ENCODE measurements at regions not wholly inside any gene's neighbourhood (a gene's known extent, or its start where the extent isn't known, plus 50 kb on each side); places are given as distances from the start of the nearest gene placed in this dataset.

DNA sequence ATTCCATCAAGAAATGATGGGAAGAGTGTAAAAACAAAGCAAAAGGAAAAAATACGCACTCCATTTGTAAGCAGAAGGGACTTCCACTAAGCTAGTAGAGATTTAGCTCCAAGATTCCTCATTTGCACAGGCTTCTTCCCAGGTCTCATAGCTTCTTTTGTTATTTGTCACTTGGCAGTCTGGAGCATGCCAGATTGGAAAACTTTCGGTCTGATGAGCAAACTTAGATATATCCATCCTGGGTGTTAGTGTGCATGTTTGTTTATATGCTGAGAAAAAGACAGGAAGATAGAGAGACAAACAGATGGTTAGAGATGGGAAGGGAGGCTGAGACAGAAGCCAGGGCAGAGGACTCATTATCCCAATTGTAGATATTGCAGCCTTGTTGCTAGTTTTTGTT, 1644.5 kb upstream of the NUDT12 start:
- H3K4me3 ChIP-seq: no peak overlapping the region
- no peak overlapping the region for H3K4me2 ChIP-seq
- H4K20me1 ChIP-seq (ENCODE audit: insufficient read depth, poor library complexity, severe bottlenecking): no peaks in the 10 kb centered on the region
- no peaks in the 10 kb centered on the region for H3K27me3 ChIP-seq
- no peaks in the 10 kb centered on the region for H3K9me3 ChIP-seq (ENCODE audit: low read depth)
- H2AFZ ChIP-seq: no peak overlapping the region
- no peaks in the 10 kb centered on the region for H3K36me3 ChIP-seq (replicated peaks; ENCODE audit: insufficient read depth, low read depth)
- no peak overlapping the region for H3K27ac ChIP-seq
- DNase-seq (ENCODE audit: low spot score): no peak
- 72% methylated on average over 2 of the region's 2 CpGs for whole genome bisulfite sequencing (ENCODE audit: low lambda C conversion rate, missing lambda C conversion rate)
- H3K79me2 ChIP-seq: no peaks in the 10 kb centered on the region
- H3K9me2 ChIP-seq (replicated peaks; ENCODE audit: insufficient read depth): no peaks in the 10 kb centered on the region
- TF ChIP-seq EZH2 (IDR thresholded peaks at IDR 0.05; ENCODE audit: borderline replicate concordance): no peak
- TF ChIP-seq EZH2phosphoT487 (IDR thresholded peaks at IDR 0.05; ENCODE audit: low read depth, severe bottlenecking, unreplicated experiment): no peak
- TF ChIP-seq, protein P1, sequence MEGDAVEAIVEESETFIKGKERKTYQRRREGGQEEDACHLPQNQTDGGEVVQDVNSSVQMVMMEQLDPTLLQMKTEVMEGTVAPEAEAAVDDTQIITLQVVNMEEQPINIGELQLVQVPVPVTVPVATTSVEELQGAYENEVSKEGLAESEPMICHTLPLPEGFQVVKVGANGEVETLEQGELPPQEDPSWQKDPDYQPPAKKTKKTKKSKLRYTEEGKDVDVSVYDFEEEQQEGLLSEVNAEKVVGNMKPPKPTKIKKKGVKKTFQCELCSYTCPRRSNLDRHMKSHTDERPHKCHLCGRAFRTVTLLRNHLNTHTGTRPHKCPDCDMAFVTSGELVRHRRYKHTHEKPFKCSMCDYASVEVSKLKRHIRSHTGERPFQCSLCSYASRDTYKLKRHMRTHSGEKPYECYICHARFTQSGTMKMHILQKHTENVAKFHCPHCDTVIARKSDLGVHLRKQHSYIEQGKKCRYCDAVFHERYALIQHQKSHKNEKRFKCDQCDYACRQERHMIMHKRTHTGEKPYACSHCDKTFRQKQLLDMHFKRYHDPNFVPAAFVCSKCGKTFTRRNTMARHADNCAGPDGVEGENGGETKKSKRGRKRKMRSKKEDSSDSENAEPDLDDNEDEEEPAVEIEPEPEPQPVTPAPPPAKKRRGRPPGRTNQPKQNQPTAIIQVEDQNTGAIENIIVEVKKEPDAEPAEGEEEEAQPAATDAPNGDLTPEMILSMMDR (IDR thresholded peaks at IDR 0.05; ENCODE audit: poor library complexity): no peak
- H3K4me1 ChIP-seq (ENCODE audit: insufficient read depth): no peaks in the 10 kb centered on the region

DNA sequence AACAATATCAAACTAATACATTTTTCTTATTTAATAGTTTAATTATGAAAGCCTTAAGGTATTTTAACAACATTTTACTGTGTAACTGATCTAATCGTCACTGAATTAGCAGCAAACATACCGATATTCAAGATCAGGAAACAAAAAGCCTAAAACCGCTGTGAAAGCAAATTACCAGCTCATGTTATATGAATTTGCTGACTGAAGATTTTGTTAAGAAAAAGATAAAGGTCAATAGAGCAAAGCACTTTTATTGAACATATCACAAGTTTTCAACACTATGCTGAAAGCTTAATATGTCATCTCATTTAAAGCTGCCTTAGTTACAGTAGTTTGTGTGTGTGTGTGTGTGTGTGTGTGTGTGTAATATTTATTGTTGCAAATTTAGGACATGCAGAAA, 1634.9 kb upstream of the NUDT12 start:
- Histone ChIP-seq H4K20me1 (ENCODE audit: insufficient read depth, poor library complexity, severe bottlenecking) (no peaks in the 10 kb centered on the region), H3K4me1 (ENCODE audit: insufficient read depth) (no peaks in the 10 kb centered on the region), H3K4me3 (no peak overlapping the region), H3K9me3 (ENCODE audit: low read depth) (no peaks in the 10 kb centered on the region), H3K36me3 (replicated peaks; ENCODE audit: insufficient read depth, low read depth) (no peaks in the 10 kb centered on the region), H3K79me2 (no peaks in the 10 kb centered on the region), H3K27me3 (no peaks in the 10 kb centered on the region), H3K9me2 (replicated peaks; ENCODE audit: insufficient read depth) (no peaks in the 10 kb centered on the region), H3K27ac (no peak overlapping the region), H3K4me2 (no peak overlapping the region), H2AFZ (no peak overlapping the region)
- 93% methylated on average over 3 of the region's 3 CpGs for WGBS (ENCODE audit: low lambda C conversion rate, missing lambda C conversion rate)
- TF ChIP-seq, protein P1 (IDR thresholded peaks at IDR 0.05; ENCODE audit: poor library complexity): no peak
- no peak for TF ChIP-seq EZH2 (IDR thresholded peaks at IDR 0.05; ENCODE audit: borderline replicate concordance)
- no peak for TF ChIP-seq EZH2phosphoT487 (IDR thresholded peaks at IDR 0.05; ENCODE audit: low read depth, severe bottlenecking, unreplicated experiment)
- no peak for DNase-seq (ENCODE audit: low spot score)

DNA sequence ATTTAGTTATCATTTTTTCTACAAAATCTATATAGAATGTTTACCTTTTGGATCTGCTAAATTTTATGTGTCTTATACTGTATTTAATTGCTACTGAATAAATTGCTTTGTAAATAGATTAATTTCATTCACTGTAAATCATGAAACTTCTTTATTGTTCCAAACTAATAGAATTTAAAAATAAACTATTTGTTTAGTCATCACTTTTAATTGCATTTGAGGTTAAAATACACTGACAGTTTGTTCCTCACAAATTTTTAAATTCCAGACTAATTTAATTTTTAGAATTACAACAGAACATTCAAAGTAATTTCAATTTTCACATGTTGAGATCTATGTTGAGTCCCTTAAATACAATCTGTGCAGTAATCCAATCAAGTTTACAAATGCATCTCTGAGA, 1633.2 kb upstream of the NUDT12 start:
- H3K27ac ChIP-seq: no peak overlapping the region
- DNase-seq (ENCODE audit: low spot score): no peak
- no peaks in the 10 kb centered on the region for H3K9me2 ChIP-seq (replicated peaks; ENCODE audit: insufficient read depth)
- no peak overlapping the region for H3K4me3 ChIP-seq
- no peaks in the 10 kb centered on the region for H3K9me3 ChIP-seq (ENCODE audit: low read depth)
- H3K4me2 ChIP-seq: no peak overlapping the region
- no peaks in the 10 kb centered on the region for H3K4me1 ChIP-seq (ENCODE audit: insufficient read depth)
- no peaks in the 10 kb centered on the region for H3K36me3 ChIP-seq (replicated peaks; ENCODE audit: insufficient read depth, low read depth)
- H4K20me1 ChIP-seq (ENCODE audit: insufficient read depth, poor library complexity, severe bottlenecking): no peaks in the 10 kb centered on the region
- H3K27me3 ChIP-seq: no peaks in the 10 kb centered on the region
- TF ChIP-seq EZH2phosphoT487 (IDR thresholded peaks at IDR 0.05; ENCODE audit: low read depth, severe bottlenecking, unreplicated experiment): no peak
- TF ChIP-seq EZH2 (IDR thresholded peaks at IDR 0.05; ENCODE audit: borderline replicate concordance): no peak
- TF ChIP-seq, protein P1 (IDR thresholded peaks at IDR 0.05; ENCODE audit: poor library complexity): no peak
- no peak overlapping the region for H2AFZ ChIP-seq
- H3K79me2 ChIP-seq: no peaks in the 10 kb centered on the region

DNA sequence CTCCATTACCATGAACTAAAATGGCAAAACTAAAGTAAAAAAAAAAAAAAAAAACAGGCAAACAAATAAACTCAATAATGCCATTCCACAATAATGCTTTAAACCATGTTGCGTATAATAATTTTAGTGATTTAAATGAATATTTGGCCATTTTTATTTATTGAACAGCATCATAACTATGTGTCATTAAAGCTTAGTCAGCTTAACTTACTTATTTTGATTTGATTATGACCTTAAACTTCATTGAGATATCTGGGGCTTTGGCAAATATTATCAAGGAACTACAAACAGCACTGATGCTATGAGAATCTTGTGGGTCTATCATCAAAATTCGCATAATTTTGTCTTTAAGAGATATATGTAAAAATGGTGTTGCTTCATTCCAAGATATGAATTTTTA, 1610.3 kb upstream of the NUDT12 start:
- WGBS (ENCODE audit: low lambda C conversion rate, missing lambda C conversion rate): 98% methylated on average over 2 of the region's 2 CpGs
- no peaks in the 10 kb centered on the region for H3K9me2 ChIP-seq (replicated peaks; ENCODE audit: insufficient read depth)
- no peaks in the 10 kb centered on the region for H3K79me2 ChIP-seq
- H3K27me3 ChIP-seq: no peaks in the 10 kb centered on the region
- H3K4me1 ChIP-seq (ENCODE audit: insufficient read depth): no peaks in the 10 kb centered on the region
- no peak overlapping the region for H3K4me3 ChIP-seq
- H3K27ac ChIP-seq: no peak overlapping the region
- DNase-seq (ENCODE audit: low spot score): no peak
- H2AFZ ChIP-seq: no peak overlapping the region
- no peaks in the 10 kb centered on the region for H3K36me3 ChIP-seq (replicated peaks; ENCODE audit: insufficient read depth, low read depth)
- no peaks in the 10 kb centered on the region for H3K9me3 ChIP-seq (ENCODE audit: low read depth)
- H3K4me2 ChIP-seq: no peak overlapping the region
- no peak for TF ChIP-seq EZH2phosphoT487 (IDR thresholded peaks at IDR 0.05; ENCODE audit: low read depth, severe bottlenecking, unreplicated experiment)
- TF ChIP-seq, protein P1 (IDR thresholded peaks at IDR 0.05; ENCODE audit: poor library complexity): no peak
- TF ChIP-seq EZH2 (IDR thresholded peaks at IDR 0.05; ENCODE audit: borderline replicate concordance): no peak
- no peaks in the 10 kb centered on the region for H4K20me1 ChIP-seq (ENCODE audit: insufficient read depth, poor library complexity, severe bottlenecking)
